GM13976 (cell line): ENCODE measurements at regions not wholly inside any gene's neighbourhood (a gene's known extent, or its start where the extent isn't known, plus 50 kb on each side); places are given as distances from the start of the nearest gene placed in this dataset.

ENCODE experiments used
- DNase-seq: peaks from one replicate; pipeline ENCODE4 v3.0.0; 2012; ENCODE audit warnings: low spot score
- CTCF ChIP-seq: IDR thresholded peaks from 2 replicates; pipeline ENCODE4 v1.5.1; 2012; ENCODE audit warnings: borderline replicate concordance, mild to moderate bottlenecking; ENCODE audit not compliant: insufficient read depth; ENCODE audit errors: extremely low read depth, missing control alignments, control extremely low read depth
- in situ Hi-C: fragments of 300-500 bp; cut with MboI; formaldehyde crosslinking; loops from one replicate; pipeline ENCODE4 v1.12.0; 2022; ENCODE audit warnings: low sequenced_read_pairs, mixed read lengths, inconsistent platforms; ENCODE audit not compliant: unreplicated experiment

GRCh38 chr15:39180030-39180429 lies 400.8 kb upstream of the THBS1 start:
- no peak for DNase-seq
- no peak for TF ChIP-seq CTCF
- in situ Hi-C loops: no loop called here

GRCh38 chr15:39180483-39180933 lies 400.4 kb upstream of the THBS1 start:
- no peak for TF ChIP-seq CTCF
- no peak for DNase-seq
- in situ Hi-C loops: no loop called here

- no peak for DNase-seq
- no peak for TF ChIP-seq CTCF
- in situ Hi-C loops: no loop called here
These were observed 399.7 kb upstream of the THBS1 start for GRCh38 chr15:39181056-39181747.

GRCh38 chr15:39181940-39182339 lies 398.9 kb upstream of the THBS1 start:
- no peak for TF ChIP-seq CTCF
- in situ Hi-C loops: no loop called here
- no peak for DNase-seq

GRCh38 chr15:39183164-39183881 lies 397.6 kb upstream of the THBS1 start:
- TF ChIP-seq CTCF: no peak
- DNase-seq: no peak
- in situ Hi-C loops: no loop called here

GRCh38 chr15:39184701-39185390 lies 396.0 kb upstream of the THBS1 start:
- DNase-seq: no peak
- in situ Hi-C loops: no loop called here
- no peak for TF ChIP-seq CTCF
